Progenitor cell of endocrine pancreas (in vitro differentiated cells): ENCODE measurements at regions not wholly inside any gene's neighbourhood (a gene's known extent, or its start where the extent isn't known, plus 50 kb on each side); places are given as distances from the start of the nearest gene placed in this dataset.

ENCODE experiments used
- DNase-seq: peaks from one replicate; pipeline ENCODE4 v3.0.0; 2021; ENCODE audit warnings: low spot score; ENCODE audit not compliant: unreplicated experiment
- H3K27ac Mint-ChIP-seq: 2 replicates; pipeline ENCODE4 v1.8.0; 2021; ENCODE audit warnings: mild to moderate bottlenecking, moderate library complexity, mixed read lengths
- H3K27me3 Mint-ChIP-seq: 2 replicates; pipeline ENCODE4 v1.8.0; 2021; ENCODE audit warnings: mixed read lengths
- H3K36me3 Mint-ChIP-seq: 2 replicates; pipeline ENCODE4 v1.8.0; 2022; ENCODE audit warnings: mixed read lengths; ENCODE audit not compliant: insufficient read depth
- H3K4me1 Mint-ChIP-seq: 2 replicates; pipeline ENCODE4 v1.8.0; 2021; ENCODE audit warnings: low read depth, mixed read lengths
- H3K4me3 Mint-ChIP-seq: 2 replicates; pipeline ENCODE4 v1.8.0; 2021; ENCODE audit warnings: low read depth, mild to moderate bottlenecking, moderate library complexity, mixed read lengths
- H3K9me3 Mint-ChIP-seq: 2 replicates; pipeline ENCODE4 v1.8.0; 2021; ENCODE audit warnings: low read depth, mixed read lengths
- TF ChIP-seq, protein P1 (sequence below): fragments of 200-600 bp; sonication (generic); IDR thresholded peaks from one replicate; pipeline ENCODE4 v1.5.0; 2021; ENCODE audit warnings: antibody characterized with exemption, mild to moderate bottlenecking; ENCODE audit not compliant: unreplicated experiment

DNA sequence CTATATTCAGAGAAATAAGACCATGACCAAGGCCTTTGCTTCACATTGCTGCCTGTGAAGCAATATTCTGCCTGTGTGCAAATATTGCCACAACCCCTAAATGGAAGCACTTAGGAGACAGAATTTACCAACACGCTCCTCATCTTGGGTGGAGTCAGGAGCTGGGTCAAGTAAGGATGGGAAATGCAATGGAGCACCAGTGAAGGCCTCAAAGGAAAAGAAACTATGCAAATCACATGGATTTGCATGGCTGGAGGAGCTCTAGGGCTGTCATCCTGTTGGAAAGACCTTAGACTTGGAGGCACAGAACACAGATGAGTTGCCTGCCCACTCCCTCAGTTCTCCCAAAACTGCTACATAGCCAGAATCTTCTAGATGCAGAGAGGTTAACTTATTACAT is 435.5 kb downstream of the SIPA1L2 start:
- Mint-ChIP-seq H3K4me1 (peaks cover 2% of the 10 kb centered on the region), H3K9me3 (peaks cover 3% of the 10 kb centered on the region), H3K36me3 (no peaks in the 10 kb centered on the region), H3K4me3 (no peak overlapping the region), H3K27me3 (peaks cover 20% of the 10 kb centered on the region), H3K27ac (no peak overlapping the region)
- TF ChIP-seq, protein P1, sequence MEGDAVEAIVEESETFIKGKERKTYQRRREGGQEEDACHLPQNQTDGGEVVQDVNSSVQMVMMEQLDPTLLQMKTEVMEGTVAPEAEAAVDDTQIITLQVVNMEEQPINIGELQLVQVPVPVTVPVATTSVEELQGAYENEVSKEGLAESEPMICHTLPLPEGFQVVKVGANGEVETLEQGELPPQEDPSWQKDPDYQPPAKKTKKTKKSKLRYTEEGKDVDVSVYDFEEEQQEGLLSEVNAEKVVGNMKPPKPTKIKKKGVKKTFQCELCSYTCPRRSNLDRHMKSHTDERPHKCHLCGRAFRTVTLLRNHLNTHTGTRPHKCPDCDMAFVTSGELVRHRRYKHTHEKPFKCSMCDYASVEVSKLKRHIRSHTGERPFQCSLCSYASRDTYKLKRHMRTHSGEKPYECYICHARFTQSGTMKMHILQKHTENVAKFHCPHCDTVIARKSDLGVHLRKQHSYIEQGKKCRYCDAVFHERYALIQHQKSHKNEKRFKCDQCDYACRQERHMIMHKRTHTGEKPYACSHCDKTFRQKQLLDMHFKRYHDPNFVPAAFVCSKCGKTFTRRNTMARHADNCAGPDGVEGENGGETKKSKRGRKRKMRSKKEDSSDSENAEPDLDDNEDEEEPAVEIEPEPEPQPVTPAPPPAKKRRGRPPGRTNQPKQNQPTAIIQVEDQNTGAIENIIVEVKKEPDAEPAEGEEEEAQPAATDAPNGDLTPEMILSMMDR = no peak
- DNase-seq = no peak

DNA sequence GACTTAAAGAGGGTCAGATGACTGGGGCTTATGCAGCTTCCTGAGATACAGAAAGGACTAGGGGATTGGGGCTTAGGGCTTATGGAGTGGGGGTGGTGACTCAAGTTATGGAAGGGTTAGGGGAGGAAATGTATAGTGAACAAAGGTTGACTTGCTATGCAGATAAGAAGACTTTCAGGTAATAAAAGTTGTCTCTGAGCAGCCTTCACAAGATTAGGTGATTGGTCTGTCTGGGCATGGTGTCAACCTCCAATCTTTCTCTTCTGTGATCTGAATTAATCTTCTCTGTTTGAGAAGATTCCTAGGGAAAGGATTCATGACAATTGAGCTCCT is 436.5 kb downstream of the SIPA1L2 start:
- TF ChIP-seq, protein P1 = no peak
- Mint-ChIP-seq H3K4me3 (no peak overlapping the region), H3K4me1 (peaks cover 2% of the 10 kb centered on the region), H3K9me3 (no peaks in the 10 kb centered on the region), H3K27ac (no peak overlapping the region), H3K27me3 (peaks cover 20% of the 10 kb centered on the region), H3K36me3 (no peaks in the 10 kb centered on the region)
- DNase-seq = no peak

DNA sequence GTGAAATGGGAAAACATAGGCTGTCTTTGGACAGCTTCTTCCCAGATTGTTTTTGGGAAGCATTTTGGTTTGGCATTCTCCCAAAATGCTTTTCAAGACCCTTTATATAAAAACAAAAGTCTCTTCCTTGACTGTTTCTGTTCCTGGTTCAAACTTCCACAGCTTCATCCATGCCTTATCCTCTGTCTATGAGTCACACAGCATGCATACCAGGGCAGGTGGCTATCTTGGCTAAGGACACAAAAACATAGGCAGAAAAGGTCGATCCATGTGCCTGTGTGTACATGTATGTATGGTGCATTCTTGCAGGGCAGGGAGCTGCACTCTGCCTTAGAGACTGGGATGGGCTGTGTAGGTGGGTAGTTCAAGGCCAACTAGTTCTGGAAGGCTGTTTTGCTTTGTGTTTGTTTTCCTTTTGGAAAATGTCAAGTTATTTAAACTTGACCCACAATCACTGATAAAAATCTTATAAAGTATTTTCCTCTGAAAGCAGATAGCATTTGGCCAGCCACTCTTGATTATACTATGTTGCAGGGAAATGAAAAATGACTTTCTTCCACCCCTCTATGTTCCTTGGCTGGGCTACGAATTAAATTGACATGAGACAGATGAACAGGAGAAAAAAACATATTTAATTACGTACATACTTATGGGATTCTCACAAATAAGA is 437.0 kb downstream of the SIPA1L2 start:
- H3K27ac Mint-ChIP-seq = no peak overlapping the region
- no peaks in the 10 kb centered on the region for H3K9me3 Mint-ChIP-seq
- DNase-seq = no peak
- peaks cover 20% of the 10 kb centered on the region for H3K27me3 Mint-ChIP-seq
- peaks cover 5% of the 10 kb centered on the region for H3K4me1 Mint-ChIP-seq
- TF ChIP-seq, protein P1 = no peak
- H3K4me3 Mint-ChIP-seq = no peak overlapping the region
- H3K36me3 Mint-ChIP-seq = no peaks in the 10 kb centered on the region

DNA sequence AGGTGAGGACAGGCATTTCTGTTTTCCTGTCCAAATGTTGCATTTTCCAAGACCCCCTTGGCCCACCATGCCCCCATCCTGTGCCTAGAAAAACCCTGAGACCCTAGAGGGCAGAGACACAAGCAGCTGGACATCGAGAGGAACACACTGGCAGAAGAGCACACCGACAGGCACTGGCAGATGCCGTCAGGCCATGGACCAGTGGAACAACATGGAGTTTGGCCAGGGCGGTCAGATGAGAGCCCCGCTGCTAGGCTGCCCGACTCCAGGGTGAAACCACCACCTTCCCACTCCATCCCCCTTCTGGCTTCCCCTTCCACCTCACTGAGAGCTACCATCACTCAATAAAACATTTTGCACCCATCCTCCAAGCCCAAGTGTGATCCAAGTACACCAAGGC is 438.4 kb downstream of the SIPA1L2 start:
- Mint-ChIP-seq H3K27me3 (peaks cover 26% of the 10 kb centered on the region), H3K4me1 (peaks cover 9% of the 10 kb centered on the region), H3K4me3 (no peak overlapping the region), H3K27ac (no peak overlapping the region), H3K36me3 (no peaks in the 10 kb centered on the region), H3K9me3 (no peaks in the 10 kb centered on the region)
- TF ChIP-seq, protein P1 = no peak
- DNase-seq = no peak

DNA sequence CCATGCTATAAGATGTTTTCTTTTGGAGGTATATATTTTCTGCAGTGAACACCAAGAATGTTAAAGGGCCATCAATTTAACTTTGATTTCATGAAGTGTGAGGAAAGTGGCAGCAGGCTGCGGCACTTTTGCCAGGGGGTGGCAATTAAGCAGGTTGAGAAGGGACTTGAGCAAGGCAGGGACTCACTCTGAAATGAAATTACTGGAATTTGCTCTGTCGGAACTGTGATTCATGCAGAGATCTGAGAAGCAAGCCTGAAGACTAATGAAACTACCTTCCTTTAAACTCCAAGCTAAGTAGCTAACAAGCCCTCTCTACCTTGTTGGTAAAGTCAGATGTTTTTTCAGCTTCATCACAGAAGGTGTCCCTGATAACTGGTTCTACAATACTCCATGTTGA is 441.6 kb downstream of the SIPA1L2 start:
- H3K27ac Mint-ChIP-seq = no peak overlapping the region
- no peak for DNase-seq
- TF ChIP-seq, protein P1 = no peak
- H3K9me3 Mint-ChIP-seq = no peaks in the 10 kb centered on the region
- no peaks in the 10 kb centered on the region for H3K36me3 Mint-ChIP-seq
- H3K27me3 Mint-ChIP-seq = peaks cover 40% of the 10 kb centered on the region
- peaks cover 8% of the 10 kb centered on the region for H3K4me1 Mint-ChIP-seq
- H3K4me3 Mint-ChIP-seq = no peak overlapping the region
